Upper lobe of left lung (tissue), 6 donors: ENCODE measurements at regions not wholly inside any gene's neighbourhood (a gene's known extent, or its start where the extent isn't known, plus 50 kb on each side); places are given as distances from the start of the nearest gene placed in this dataset.

Source experiments
- ATAC-seq, 2 donors: fragments of 200-7000 bp; cut with Tn5 transposase; one replicate each; pipeline ENCODE4 v1.9.1; 2022; ENCODE audit warnings: mild to moderate bottlenecking in 2 of 2, moderate library complexity in 2 of 2; ENCODE audit not compliant: low FRiP score in 2 of 2
- DNase-seq, 2 donors: peaks; one replicate each; pipeline ENCODE4 v3.0.0-alpha.2; 2019 to 2020
- H3K27ac ChIP-seq, 4 donors: fragments of 200-600 bp; sonication (generic); one replicate each; pipeline ENCODE4 v1.5.1; 2016 to 2019
- H3K27me3 ChIP-seq, 4 donors: fragments of 200-600 bp; sonication (generic); one replicate each; pipeline ENCODE4 v1.5.1; 2017 to 2019
- H3K36me3 ChIP-seq, 4 donors: fragments of 200-600 bp; sonication (generic); one replicate each; pipeline ENCODE4 v1.5.1; 2016 to 2019
- H3K4me1 ChIP-seq, 4 donors: fragments of 200-600 bp; sonication (generic); one replicate each; pipeline ENCODE4 v1.5.1; 2018 to 2019
- H3K4me3 ChIP-seq, 4 donors: fragments of 200-600 bp; sonication (generic); one replicate each; pipeline ENCODE4 v1.5.1; 2017 to 2019; ENCODE audit warnings: mild to moderate bottlenecking in 2 of 4, moderate library complexity in 1 of 4
- H3K9me3 ChIP-seq, 4 donors: fragments of 200-600 bp; sonication (generic); one replicate each; pipeline ENCODE4 v1.5.1; 2018 to 2019
- CTCF ChIP-seq, 6 experiments: fragments of 450-650 bp in 4 of 6; fragments of 200-600 bp in 2 of 6; sonication (generic) in 2 of 6; IDR thresholded peaks; one replicate each; pipeline ENCODE4 v1.5.1; 2016 to 2019; ENCODE audit warnings: antibody characterized with exemption in 6 of 6
- EP300 ChIP-seq, 4 donors: sonication (generic); formaldehyde crosslinking; IDR thresholded peaks; one replicate each; pipeline ENCODE4 v1.5.1; 2017; ENCODE audit warnings: antibody characterized with exemption in 4 of 4, control low read depth in 2 of 4
- POLR2A ChIP-seq, 4 donors: fragments of 450-650 bp; IDR thresholded peaks; one replicate each; pipeline ENCODE4 v1.5.1; 2016 to 2017; ENCODE audit warnings: antibody characterized with exemption in 4 of 4, mild to moderate bottlenecking in 2 of 4
- POLR2AphosphoS5 ChIP-seq, 2 donors: sonication (generic); formaldehyde crosslinking; IDR thresholded peaks; one replicate each; pipeline ENCODE4 v1.5.1; 2017; ENCODE audit warnings: antibody characterized with exemption in 2 of 2
- WGBS, 2 donors: methylation state at CpG; one replicate each; pipeline ENCODE4 v1.1.5; 2017 to 2018; 5-methylcytosine and 5-hydroxymethylcytosine counted together
- donor health status: DM: no; HTN: no; CAD: no; lungs with moderate emphysema.
- donor health status: DM: no; HTN: yes; CAD: no; lungs with severe emphysema.

- Histone ChIP-seq H3K27me3 (no peaks in the 10 kb centered on the region), H3K27ac (no peak overlapping the region), H3K36me3 (no peaks in the 10 kb centered on the region), H3K4me3 (no peak overlapping the region), H3K9me3 (no peaks in the 10 kb centered on the region), H3K4me1 (no peaks in the 10 kb centered on the region)
- ATAC-seq (no peak), DNase-seq (no peak)
- WGBS, 2 donors: 60 to 81% methylated on average over 1 to 2 of the region's 2 CpGs
- TF ChIP-seq EP300 (IDR thresholded peaks at IDR 0.05): no peak
- no peak for TF ChIP-seq CTCF (IDR thresholded peaks at IDR 0.05)
- no peak for TF ChIP-seq POLR2A (IDR thresholded peaks at IDR 0.05)
- TF ChIP-seq POLR2AphosphoS5 (IDR thresholded peaks at IDR 0.05): no peak
Observed at GRCh38 chr1:55707846-55708245, 492.7 kb upstream of the USP24 start.

GRCh38 chr1:55707196-55707595 is 492.0 kb upstream of the USP24 start:
- no peak overlapping the region for H3K4me3 ChIP-seq
- no peaks in the 10 kb centered on the region for H3K36me3 ChIP-seq
- no peaks in the 10 kb centered on the region for H3K9me3 ChIP-seq
- DNase-seq (no peak), ATAC-seq (no peak)
- no peaks in the 10 kb centered on the region for H3K27me3 ChIP-seq
- H3K27ac ChIP-seq: no peak overlapping the region
- TF ChIP-seq POLR2A (IDR thresholded peaks at IDR 0.05) (no peak), EP300 (IDR thresholded peaks at IDR 0.05) (no peak), CTCF (IDR thresholded peaks at IDR 0.05) (no peak), POLR2AphosphoS5 (IDR thresholded peaks at IDR 0.05) (no peak)
- no peaks in the 10 kb centered on the region for H3K4me1 ChIP-seq

GRCh38 chr1:55706397-55706796 is 491.2 kb upstream of the USP24 start:
- H3K27ac ChIP-seq: no peak overlapping the region
- H3K27me3 ChIP-seq: no peaks in the 10 kb centered on the region
- TF ChIP-seq EP300 (IDR thresholded peaks at IDR 0.05): no peak
- no peak for TF ChIP-seq POLR2A (IDR thresholded peaks at IDR 0.05)
- no peak for TF ChIP-seq POLR2AphosphoS5 (IDR thresholded peaks at IDR 0.05)
- no peak for TF ChIP-seq CTCF (IDR thresholded peaks at IDR 0.05)
- H3K36me3 ChIP-seq: no peaks in the 10 kb centered on the region
- 50% methylated on average over 1 of the region's 1 CpG for WGBS, 2 donors
- ATAC-seq (no peak), DNase-seq (no peak)
- H3K9me3 ChIP-seq: no peaks in the 10 kb centered on the region
- H3K4me1 ChIP-seq: no peaks in the 10 kb centered on the region
- no peak overlapping the region for H3K4me3 ChIP-seq

GRCh38 chr1:55703726-55704363 is 488.7 kb upstream of the USP24 start:
- no peaks in the 10 kb centered on the region for H3K36me3 ChIP-seq
- no peaks in the 10 kb centered on the region for H3K9me3 ChIP-seq
- ATAC-seq (no peak), DNase-seq (peak in 1 of 2 donors; percentile 57)
- H3K4me1 ChIP-seq: no peaks in the 10 kb centered on the region
- no peak overlapping the region for H3K4me3 ChIP-seq
- H3K27ac ChIP-seq: no peak overlapping the region
- TF ChIP-seq CTCF (IDR thresholded peaks at IDR 0.05) (no peak), POLR2A (IDR thresholded peaks at IDR 0.05) (no peak), POLR2AphosphoS5 (IDR thresholded peaks at IDR 0.05) (no peak), EP300 (IDR thresholded peaks at IDR 0.05) (no peak)
- H3K27me3 ChIP-seq: no peaks in the 10 kb centered on the region
- 79 to 83% methylated on average over 5 to 8 of the region's 8 CpGs for WGBS, 2 donors

- peak in 1 of 2 donors; percentile 57 for ATAC-seq
Observed at GRCh38 chr1:55702064-55702463, 486.9 kb upstream of the USP24 start.

More at GRCh38 chr1:55702064-55702463, 486.9 kb upstream of the USP24 start:
- no peak overlapping the region for H3K27ac ChIP-seq
- WGBS, 2 donors: 26 to 56% methylated on average over 1 of the region's 1 CpG
- no peaks in the 10 kb centered on the region for H3K4me1 ChIP-seq
- no peak overlapping the region for H3K4me3 ChIP-seq
- DNase-seq: no peak
- no peaks in the 10 kb centered on the region for H3K36me3 ChIP-seq
- H3K9me3 ChIP-seq: no peaks in the 10 kb centered on the region
- TF ChIP-seq CTCF (IDR thresholded peaks at IDR 0.05): peak; percentile 26 to 68 (median 59)
- TF ChIP-seq POLR2A (IDR thresholded peaks at IDR 0.05): no peak
- no peaks in the 10 kb centered on the region for H3K27me3 ChIP-seq
